K562 (cell line): ENCODE measurements at regions not wholly inside any gene's neighbourhood (a gene's known extent, or its start where the extent isn't known, plus 50 kb on each side); places are given as distances from the start of the nearest gene placed in this dataset.

Source experiments
- IRF1 ChIP-seq: sonication (generic); formaldehyde crosslinking; IDR thresholded peaks from 2 replicates; pipeline ENCODE4 v1.8.0; 2022; ENCODE audit warnings: missing genetic modification reagents, mild to moderate bottlenecking, borderline replicate concordance
- NCOA1 ChIP-seq: fragments of 450-650 bp; IDR thresholded peaks from 2 replicates; pipeline ENCODE4 v1.6.1; 2016; ENCODE audit warnings: low read depth
- SIX5 ChIP-seq, 2 experiments: IDR thresholded peaks; 2 replicates each; pipeline ENCODE4 v1.6.1; 2011; ENCODE audit warnings: low read length in 2 of 2, borderline replicate concordance in 1 of 2, low read depth in 1 of 2, mild to moderate bottlenecking in 1 of 2, moderate library complexity in 1 of 2; ENCODE audit not compliant: insufficient read depth in 1 of 2
- SMAD1 ChIP-seq: fragments of 150-350 bp; IDR thresholded peaks from 2 replicates; pipeline ENCODE4 v1.6.1; 2014; ENCODE audit warnings: low read length, low read depth; ENCODE audit not compliant: partially characterized antibody
- SOX6 ChIP-seq: fragments of 450-650 bp; IDR thresholded peaks from 2 replicates; pipeline ENCODE4 v1.6.1; 2014; ENCODE audit warnings: mild to moderate bottlenecking
- SP1 ChIP-seq: sonication (generic); formaldehyde crosslinking; IDR thresholded peaks from 2 replicates; pipeline ENCODE4 v1.8.1; 2022; ENCODE audit warnings: mild to moderate bottlenecking, missing genetic modification reagents
- ZNF143 ChIP-seq: sonication (generic); formaldehyde crosslinking; IDR thresholded peaks from 2 replicates; pipeline ENCODE4 v1.9.0; 2022; ENCODE audit warnings: mild to moderate bottlenecking, missing genetic modification reagents
- TF ChIP-seq, protein P1 (sequence below), 3 experiments: IDR thresholded peaks in 2 of 3; conservative IDR thresholded peaks in 1 of 3; 2 replicates each; pipeline ENCODE4 v1.5.1; 2011 to 2012; ENCODE audit warnings: low read length in 3 of 3, mild to moderate bottlenecking in 3 of 3, control low read depth in 2 of 3, improper control_type of control experiment in 1 of 3, inconsistent platforms in 1 of 3, low read depth in 1 of 3, mixed read lengths in 1 of 3, moderate library complexity in 1 of 3; ENCODE audit not compliant: insufficient read depth in 2 of 3

- TF ChIP-seq SP1 (CRISPR knock-in tag) (no peak), ZNF143 (CRISPR knock-in tag) (no peak), NCOA1 (no peak), SIX5 (IDR thresholded peaks at IDR 0.05; ENCODE audit: borderline replicate concordance in 1 of 2, insufficient read depth in 1 of 2, low read depth in 1 of 2, low read length in 2 of 2) (no peak), SMAD1 (no peak), IRF1 (CRISPR knock-in tag) (no peak), SOX6 (no peak)
- TF ChIP-seq, protein P1, sequence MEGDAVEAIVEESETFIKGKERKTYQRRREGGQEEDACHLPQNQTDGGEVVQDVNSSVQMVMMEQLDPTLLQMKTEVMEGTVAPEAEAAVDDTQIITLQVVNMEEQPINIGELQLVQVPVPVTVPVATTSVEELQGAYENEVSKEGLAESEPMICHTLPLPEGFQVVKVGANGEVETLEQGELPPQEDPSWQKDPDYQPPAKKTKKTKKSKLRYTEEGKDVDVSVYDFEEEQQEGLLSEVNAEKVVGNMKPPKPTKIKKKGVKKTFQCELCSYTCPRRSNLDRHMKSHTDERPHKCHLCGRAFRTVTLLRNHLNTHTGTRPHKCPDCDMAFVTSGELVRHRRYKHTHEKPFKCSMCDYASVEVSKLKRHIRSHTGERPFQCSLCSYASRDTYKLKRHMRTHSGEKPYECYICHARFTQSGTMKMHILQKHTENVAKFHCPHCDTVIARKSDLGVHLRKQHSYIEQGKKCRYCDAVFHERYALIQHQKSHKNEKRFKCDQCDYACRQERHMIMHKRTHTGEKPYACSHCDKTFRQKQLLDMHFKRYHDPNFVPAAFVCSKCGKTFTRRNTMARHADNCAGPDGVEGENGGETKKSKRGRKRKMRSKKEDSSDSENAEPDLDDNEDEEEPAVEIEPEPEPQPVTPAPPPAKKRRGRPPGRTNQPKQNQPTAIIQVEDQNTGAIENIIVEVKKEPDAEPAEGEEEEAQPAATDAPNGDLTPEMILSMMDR (IDR thresholded peaks at IDR 0.05 in 2 of 3, conservative IDR thresholded peaks at IDR 0.05 in 1 of 3; ENCODE audit: insufficient read depth in 2 of 3, low read depth in 1 of 3, low read length in 3 of 3) = no peak
Observed at GRCh38 chr13:86909318-86909717, 761.9 kb upstream of the SLITRK5 start.
